ENCODE measurements at regions not wholly inside any gene's neighbourhood (a gene's known extent, or its start where the extent isn't known, plus 50 kb on each side); places are given as distances from the start of the nearest gene placed in this dataset.
"Not testable (repeated sequence)": the region's sequence is repeated elsewhere in the genome, so short reads cannot be mapped to it uniquely, and the experiment has no call there.

DNA sequence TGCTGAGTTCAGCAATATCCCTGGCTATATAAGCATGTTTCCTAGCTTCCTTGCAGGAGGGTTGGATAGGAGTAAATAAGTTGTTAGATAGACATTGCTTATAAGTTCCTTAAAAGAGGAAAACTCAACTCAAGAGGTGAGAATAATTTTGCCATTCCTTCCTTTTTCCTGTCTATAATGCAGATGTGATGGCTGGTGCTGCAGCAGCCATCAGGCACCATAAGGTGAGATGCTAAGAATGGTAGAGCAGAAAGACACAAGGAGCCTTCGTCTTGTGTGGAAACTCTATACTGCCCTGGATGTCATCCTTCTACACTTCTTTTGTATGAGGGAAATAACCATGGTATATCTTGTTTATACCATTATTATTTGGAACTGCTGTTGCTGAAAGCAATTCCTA is 74.5 kb upstream of the GRK3 start:
- no peak for DNase-seq (ENCODE audit: low spot score)

DNA sequence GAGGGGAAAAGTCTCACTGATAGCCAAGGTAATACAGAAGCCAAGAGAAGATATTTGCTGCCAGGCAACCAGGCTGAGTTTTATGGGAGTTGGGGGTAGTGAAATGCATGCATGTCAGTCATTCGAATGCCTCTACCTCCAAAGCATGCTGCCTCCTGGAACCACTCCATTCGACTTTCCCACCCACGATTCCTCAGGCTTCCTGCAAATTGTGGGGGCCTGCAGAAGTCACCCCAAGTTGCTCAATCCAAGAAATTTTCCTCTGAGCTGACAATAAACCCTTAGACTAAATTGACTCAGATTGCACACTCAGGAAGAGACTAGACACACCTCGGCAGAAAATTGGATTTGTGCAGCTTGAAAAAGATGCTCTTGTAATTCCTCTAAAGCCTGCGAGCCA is 73.6 kb upstream of the GRK3 start:
- DNase-seq (ENCODE audit: low spot score) = no peak

DNA sequence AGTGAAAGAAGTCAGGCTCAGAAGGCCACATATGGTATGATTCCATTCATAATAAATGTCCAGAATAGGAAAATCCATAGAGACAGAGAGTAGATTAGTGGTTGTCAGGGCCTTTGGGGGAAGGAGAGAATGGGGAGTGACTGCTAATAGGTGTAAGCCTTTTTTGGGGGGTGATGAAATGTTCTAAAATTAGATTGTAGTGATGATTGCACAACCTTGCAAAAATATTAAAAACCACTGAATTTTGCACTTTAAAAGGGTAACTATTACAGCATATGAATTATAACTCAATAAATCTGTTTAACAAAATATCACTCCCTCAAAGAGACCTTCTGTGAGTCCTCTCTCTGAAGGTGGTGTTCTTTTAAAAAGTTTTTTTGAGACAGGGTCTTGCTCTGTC is 72.3 kb upstream of the GRK3 start:
- no peak for DNase-seq (ENCODE audit: low spot score)

DNA sequence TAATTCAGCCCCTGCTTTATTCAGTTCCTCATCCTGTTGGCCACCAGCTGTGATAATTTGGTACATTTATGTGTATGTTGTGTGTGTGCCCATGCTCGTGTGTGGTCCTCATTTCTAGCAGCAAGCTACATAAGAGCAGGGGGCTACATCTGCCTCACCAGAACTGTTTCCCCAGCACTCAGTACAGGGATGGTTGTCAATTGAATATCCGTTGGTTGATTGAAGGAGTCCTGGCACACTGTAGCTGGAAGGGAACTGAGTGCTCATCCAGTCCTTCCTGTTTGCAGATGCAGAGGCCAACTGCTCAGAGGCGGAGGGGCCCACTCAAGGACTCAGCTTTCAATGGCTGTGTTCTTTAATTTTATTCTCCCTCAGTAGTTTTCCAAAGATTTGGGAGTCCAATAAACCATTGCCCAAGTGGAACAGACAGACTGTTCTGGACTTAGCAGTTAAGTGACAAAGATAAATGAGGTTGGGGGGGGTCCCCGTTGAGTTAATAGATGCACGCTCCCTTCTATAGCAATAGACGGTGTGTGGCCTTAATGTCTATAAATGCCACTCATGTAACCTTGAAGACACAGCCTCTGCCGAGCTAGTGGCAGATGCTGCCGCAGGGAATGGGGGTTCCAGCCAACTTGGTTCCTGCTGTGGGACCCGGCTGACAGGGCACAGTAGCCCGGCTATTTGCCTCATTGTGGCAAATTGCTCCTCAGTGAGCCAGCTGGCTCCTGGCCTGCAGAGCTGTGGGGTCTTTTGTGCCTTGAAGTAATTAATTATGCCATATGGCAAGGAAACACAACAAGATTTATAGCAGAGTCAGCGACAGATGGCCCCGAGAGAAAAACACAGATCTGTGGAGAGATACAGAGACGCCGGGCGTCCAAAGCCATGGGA is 71.4 kb upstream of the GRK3 start:
- DNase-seq (ENCODE audit: low spot score) = no peak

DNA sequence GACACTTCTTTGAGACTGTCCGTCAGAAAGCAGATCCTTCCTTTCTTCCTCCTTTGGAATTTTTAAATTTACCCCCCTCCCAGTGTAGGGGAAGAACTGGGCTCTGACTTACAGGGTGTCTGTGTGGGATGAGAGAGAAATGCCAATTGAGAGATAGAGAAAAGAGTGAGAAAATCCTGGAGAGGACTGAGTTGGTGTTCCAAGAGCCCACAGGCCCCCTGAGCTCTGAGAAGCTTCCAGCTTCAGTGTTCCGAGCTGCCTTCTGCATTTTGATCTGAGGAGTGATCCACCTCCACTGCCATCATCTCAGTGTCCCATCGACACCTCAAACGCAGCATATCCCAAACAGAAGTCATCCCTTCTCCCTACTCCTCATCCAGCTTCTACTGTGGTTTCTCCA is 70.7 kb upstream of the GRK3 start:
- no peak for DNase-seq (ENCODE audit: low spot score)

DNA sequence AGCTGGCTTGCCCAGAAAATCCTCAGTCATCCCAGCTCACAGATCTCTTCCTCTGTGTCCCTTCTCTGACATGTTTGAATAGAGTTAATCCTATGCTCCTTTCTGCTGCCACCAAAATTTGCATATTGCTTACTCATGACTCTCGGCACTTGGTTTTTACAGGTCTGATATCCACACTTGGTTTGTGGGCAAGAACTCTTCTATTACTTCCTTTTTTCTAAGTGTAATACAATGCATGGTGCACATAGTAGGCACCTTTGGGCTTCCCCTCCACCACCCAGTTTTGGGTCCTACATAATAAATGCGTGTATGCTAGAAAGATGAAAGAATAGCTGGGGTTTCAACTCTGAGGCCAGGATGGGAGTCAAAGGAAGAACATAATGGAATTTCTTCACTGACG is 69.7 kb upstream of the GRK3 start:
- DNase-seq (ENCODE audit: low spot score) = no peak

DNA sequence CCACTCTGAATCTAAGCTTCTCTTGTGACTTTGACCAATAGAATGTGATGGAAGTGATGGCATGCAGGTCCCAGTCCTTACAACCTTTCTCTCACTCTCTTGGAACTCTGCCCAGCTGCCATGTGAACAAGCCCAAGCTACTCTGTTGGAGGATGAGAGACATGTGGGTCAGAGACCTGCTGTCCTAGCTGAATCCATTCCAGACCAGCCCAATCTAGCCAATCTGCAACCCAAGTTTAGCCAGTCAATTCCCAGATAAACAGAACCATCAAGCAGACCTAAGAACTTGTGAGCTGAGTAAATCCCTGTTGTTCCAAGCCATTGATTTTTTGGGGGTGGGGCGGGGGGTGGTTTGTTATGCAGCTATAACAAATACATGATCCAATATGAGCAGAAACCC is 69.2 kb upstream of the GRK3 start:
- no peak for DNase-seq (ENCODE audit: low spot score)

DNA sequence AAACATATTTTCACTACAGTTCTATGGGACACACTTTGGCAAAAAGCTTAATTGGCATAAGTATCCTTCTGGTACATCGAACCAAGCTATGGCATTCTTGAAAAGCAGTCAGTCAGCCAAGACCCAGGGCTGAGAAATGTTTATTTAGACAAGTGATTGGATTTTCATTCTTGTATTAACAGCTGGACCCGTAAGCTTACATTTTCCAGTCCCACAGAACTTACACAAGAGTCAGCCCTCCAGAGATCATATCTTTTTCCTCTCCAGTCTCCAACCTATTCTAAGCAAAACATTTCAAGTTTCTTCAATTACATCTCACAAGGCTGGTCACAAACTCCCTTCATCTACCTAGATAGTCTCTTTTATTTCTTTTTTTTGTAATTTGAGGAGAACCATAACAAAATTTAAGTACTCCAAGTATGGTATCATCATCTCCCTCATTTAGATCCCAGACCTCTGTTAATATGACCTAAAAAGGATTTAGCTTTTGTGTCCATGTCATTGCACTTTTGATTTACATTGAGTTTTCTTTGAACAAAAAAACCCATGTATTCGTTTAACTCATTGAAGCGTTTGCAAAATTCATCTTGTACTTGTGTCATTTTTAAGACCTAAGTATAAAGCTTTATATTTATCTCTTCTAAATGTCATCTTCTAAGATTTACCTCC is 67.9 kb upstream of the GRK3 start:
- DNase-seq (ENCODE audit: low spot score) = no peak

DNA sequence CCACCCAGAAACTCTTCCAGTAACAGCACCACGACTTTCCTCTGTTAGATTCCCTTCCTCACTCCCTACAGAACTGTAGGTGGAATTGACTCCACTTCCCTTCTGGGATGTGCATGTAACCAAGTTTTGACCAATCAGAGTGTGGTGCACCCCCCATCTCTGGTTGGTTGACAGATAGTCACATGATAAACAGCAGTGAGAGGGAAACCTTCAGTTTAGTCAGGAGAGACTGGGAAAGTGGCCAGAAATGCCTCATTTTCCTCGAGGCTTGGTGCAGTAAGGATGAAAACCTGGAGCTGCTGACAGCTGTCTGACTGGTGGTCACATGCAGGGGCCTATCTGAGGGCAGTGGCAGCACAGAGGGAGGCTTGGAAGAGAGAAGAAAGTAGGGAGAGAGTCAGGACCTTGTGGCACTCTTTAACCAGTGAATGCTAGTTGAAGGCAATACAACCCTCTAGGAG is 67.3 kb upstream of the GRK3 start:
- no peak for DNase-seq (ENCODE audit: low spot score)

DNA sequence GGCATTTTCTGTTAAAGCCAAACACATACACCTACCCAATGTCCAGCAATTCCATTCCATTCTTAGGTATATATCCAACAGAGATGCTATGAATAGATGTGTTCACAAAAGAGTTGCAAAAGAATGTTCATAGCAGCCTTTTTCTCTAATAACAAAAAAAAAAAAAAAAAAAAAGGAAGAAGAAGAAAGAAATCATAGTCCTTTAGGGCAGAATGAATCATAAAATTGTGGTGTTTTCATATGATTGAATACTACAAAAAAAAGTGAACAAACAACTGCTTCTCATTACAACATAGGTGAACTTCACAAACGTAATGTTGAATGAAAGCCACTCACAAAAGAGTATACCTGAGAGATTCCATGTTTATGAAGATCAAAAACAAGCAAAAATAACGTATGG is 66.8 kb upstream of the GRK3 start:
- no peak for DNase-seq (ENCODE audit: low spot score)

DNA sequence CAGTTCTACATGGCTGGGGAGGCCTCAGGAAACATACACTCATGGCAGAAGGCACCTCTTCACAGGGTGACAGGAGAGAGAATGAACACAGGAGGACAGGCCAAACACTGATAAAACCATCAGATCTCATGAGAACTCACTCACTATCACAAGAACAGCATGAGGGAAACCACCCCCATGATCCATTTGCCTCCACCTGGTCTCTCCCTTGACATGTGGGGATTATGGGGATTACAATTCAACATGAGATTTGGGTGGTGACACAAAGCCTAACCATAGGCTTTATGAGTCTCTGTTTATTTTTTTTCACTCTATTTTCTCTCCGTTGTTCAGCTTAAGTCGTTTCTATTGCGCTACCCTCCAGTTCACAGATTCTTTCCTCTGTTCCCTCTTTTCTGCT is 63.8 kb upstream of the GRK3 start:
- not testable (repeated sequence) for DNase-seq (ENCODE audit: low spot score)

DNA sequence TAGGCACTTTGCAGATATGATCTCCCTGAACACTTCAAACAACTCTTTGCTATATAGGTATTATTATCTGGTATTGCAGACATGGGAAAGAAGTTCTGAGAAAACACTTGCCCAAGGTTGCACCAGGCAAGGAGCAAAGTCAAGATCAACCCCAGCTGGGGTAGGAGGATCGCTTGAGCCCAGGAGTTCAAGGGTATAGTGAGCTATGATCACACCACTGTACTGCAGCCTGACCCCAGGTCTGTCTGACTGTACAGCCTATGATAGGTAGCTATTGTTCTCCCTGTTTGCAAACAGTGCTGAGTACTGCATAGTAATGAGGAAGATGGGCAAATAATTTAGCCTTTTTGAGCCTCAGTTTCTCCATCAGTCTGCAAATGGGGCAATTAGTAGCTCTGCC is 60.5 kb upstream of the GRK3 start:
- DNase-seq (ENCODE audit: low spot score) = not testable (repeated sequence)

DNA sequence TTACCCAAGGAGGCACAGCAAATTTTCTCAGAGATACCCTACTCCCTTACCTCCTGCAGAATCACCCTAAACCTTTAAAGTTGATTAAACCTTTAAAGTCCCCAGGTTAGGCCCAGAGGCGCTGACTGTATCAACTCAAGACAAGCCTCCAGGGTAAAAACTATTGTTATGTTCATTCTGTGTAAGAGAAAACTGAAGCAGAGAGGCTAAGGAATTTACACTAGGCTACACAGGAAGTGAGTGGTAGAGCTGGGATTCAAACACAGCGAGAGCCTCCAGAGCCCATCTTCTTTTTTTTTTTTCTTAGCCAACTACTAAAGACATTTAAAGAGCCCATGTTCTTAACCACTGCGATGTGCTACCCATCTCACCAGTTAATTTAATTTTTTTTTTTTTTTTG is 56.3 kb upstream of the GRK3 start:
- DNase-seq (ENCODE audit: low spot score) = no peak

DNA sequence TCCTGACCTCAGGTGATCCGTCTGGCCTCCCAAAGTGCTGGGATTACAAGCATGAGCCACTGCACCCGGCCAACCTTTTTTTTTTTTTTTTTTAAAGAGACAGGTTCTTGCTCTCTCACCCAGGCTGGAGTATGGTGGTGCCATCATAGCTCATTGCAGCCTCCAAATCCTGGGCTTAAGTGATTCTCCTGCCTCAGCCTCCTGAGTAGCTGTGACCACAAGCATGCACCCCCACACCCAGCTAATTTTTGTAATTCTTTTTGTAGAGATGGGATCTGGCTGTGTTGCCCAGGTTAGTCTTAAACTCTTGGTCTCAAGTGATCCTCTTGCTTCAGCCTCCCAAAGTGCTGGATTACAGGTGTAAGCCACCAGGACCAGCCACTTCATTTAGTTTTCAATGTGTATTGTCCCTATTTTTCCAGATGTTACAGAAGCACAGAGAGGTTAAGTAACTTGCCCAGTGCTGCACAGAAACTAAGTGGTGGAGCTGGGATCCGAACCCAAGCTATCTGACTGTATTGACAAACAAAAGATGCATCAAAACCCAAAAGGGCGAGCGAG is 55.6 kb upstream of the GRK3 start:
- no peak for DNase-seq (ENCODE audit: low spot score)

DNA sequence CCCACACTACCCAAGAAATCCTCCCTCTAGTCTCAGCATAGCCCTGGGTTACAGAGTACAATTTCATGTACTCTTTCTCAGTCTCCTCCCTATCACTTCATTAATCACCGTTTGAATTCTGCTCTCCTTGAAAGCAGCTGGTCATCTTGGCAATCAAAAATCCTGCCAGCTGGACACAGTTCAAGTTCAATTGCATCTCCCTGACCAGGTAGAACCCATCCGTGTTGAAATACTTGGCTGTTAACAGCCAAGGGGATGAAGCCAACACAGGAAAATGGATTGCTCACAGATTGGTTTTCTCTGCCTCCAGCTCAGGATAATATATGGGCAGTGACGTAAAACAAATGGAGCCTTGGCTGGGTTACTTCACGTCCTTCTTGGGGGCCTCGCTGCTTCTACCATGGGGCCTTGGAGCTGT is 55.1 kb upstream of the GRK3 start:
- DNase-seq (ENCODE audit: low spot score) = no peak

DNA sequence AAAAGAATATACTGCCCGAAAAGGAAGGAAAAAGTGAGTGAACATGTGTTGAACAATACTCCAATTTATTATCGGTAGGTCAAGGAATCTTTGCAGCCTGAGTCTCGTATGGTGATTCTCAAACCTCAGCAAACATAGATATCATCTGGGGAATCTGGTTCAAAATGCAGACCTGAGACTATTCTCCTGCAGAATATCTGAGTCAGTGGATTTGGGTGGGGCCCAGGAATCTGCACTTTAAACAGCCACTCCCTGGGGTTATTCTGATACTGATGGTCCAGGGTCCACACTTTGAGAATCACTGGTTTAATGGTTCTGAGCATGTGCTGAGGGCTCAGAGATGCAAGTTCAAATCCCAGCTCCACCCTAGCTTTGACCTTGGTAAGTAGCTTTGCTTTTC is 53.6 kb upstream of the GRK3 start:
- no peak for DNase-seq (ENCODE audit: low spot score)

DNA sequence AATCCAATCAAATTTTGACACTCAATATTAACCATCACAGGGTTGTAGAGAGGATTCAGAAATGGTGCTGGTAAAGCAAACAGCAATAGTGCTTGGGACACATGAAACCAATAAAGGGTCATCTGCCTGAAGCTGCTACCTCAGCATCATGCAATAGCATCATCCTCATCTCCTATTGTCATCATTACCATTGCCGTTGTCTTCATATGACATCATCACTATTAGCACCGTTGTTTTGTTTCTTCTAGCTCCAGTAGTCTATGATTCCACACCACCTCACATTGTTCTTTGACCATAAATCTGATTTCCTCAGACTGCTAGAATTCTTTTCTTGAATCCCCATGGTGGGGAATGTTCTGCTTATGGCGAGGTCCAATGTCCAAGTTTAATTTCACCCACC is 52.8 kb upstream of the GRK3 start:
- DNase-seq (ENCODE audit: low spot score) = no peak

DNA sequence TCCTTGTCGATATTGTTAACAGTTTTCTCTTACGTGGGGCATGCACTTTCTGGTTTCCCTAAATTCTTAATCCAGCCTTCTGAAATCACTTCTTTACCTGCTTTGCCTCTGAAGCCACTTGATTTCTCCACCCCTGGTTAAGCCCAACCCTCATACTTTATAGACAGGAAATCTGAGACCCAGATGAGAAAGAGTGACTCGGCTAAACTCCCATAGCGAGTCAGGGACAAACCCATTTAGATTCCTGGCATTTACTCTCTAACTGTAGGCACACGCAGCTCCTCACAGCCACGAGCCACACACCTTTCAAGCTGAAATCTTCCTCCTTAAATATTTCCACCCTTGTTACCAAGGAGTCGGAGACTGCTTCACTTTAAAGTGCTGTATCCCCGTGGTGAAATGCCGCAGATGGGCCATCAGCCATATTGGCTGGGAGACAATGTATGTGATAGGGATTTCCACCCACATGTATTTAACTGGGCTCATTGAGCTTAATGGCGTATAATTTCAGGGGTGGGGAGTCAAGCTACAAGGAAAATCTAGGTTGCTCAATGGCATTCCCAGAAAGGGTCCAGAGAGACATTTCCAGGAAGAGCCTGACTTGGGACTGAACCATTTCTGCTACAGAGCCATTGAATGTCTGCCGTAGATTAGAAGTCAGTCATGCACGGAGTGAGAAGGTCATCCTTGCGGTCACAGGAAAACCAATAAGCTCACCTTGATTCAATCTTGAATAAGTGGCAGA is 49.9 kb upstream of the GRK3 start:
- DNase-seq (ENCODE audit: low spot score) = no peak

Measured in kidney capillary endothelial cell (primary cell).